PFSK-1 (cell line): ENCODE measurements at regions not wholly inside any gene's neighbourhood (a gene's known extent, or its start where the extent isn't known, plus 50 kb on each side); places are given as distances from the start of the nearest gene placed in this dataset.

ENCODE experiments used
- FOXP2 ChIP-seq: optimal IDR thresholded peaks from 2 replicates; pipeline ENCODE3; 2011; ENCODE audit warnings: borderline replicate concordance, control low read depth, inconsistent platforms; ENCODE audit not compliant: insufficient read depth; ENCODE audit errors: extremely low read length, extremely low read depth
- POLR2AphosphoS5 ChIP-seq: IDR thresholded peaks from 2 replicates; pipeline ENCODE4 v1.6.1; 2012; ENCODE audit warnings: low read depth, mild to moderate bottlenecking, control low read depth, low read length, moderate library complexity
- REST ChIP-seq, 2 experiments: IDR thresholded peaks; 2 replicates each; pipeline versions ENCODE4 v1.6.1 to v1.8.0; 2011 to 2012; ENCODE audit warnings: low read depth in 2 of 2, low read length in 2 of 2, control low read depth in 1 of 2, inconsistent platforms in 1 of 2, mild to moderate bottlenecking in 1 of 2, moderate library complexity in 1 of 2; ENCODE audit not compliant: insufficient read depth in 1 of 2
- SIN3A ChIP-seq: IDR thresholded peaks from 2 replicates; pipeline ENCODE4 v1.6.1; 2012; ENCODE audit warnings: mild to moderate bottlenecking, low read length, moderate library complexity, borderline replicate concordance; ENCODE audit not compliant: insufficient read depth
- TAF1 ChIP-seq: IDR thresholded peaks from 2 replicates; pipeline ENCODE4 v1.6.1; 2012; ENCODE audit warnings: low read length, control low read depth, borderline replicate concordance; ENCODE audit not compliant: insufficient read depth

DNA sequence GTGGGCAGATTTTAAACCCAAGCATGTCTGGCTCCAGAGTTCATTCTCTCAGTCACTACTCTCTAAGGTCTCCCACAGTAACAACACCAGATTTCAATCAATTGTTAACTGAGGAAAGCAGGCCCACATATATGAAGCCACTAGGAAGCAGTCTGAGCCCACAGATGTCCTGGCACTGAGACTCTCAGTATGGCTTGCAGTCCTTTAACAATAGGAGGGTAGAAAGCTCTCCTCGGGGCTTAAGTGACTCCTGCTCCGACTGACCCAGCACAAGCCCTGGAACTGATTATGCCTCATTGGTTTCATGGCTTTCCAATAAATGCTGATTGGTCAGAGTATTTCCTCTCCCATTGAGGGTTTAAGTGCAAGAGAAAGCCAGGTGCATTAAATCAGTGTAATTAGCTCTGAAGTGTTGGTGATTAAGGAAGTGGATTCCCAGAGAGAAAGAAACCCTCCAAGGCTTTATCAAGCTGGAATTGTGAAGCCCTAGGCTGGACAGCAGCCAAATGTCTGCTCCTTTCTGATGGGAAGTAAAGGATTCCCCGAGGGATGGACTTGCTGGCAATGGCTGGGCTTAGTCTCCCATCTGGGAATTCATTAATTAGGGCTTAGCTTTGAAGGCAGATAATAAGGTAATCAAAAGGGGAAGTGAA is 76.6 kb upstream of the PROKR2 start:
- TF ChIP-seq REST (IDR thresholded peaks at IDR 0.05; ENCODE audit: insufficient read depth in 1 of 2, low read depth in 2 of 2, low read length in 2 of 2) (peak in 1 of 2 experiments; percentile 79; a peak in 2 of 4 replicates), POLR2AphosphoS5 (no peak), TAF1 (no peak)

- TF ChIP-seq TAF1 (no peak), REST (IDR thresholded peaks at IDR 0.05; ENCODE audit: insufficient read depth in 1 of 2, low read depth in 2 of 2, low read length in 2 of 2) (no peak), SIN3A (no peak), FOXP2 (no peak), POLR2AphosphoS5 (no peak)
Measured at GRCh38 chr20:5390720-5391119, 74.0 kb upstream of the PROKR2 start.

- no peak for TF ChIP-seq POLR2AphosphoS5
- no peak for TF ChIP-seq TAF1
- TF ChIP-seq SIN3A, result no peak
- no peak for TF ChIP-seq REST (IDR thresholded peaks at IDR 0.05; ENCODE audit: insufficient read depth in 1 of 2, low read depth in 2 of 2, low read length in 2 of 2)
- no peak for TF ChIP-seq FOXP2
Measured at GRCh38 chr20:5377484-5377883, 60.7 kb upstream of the PROKR2 start.

DNA sequence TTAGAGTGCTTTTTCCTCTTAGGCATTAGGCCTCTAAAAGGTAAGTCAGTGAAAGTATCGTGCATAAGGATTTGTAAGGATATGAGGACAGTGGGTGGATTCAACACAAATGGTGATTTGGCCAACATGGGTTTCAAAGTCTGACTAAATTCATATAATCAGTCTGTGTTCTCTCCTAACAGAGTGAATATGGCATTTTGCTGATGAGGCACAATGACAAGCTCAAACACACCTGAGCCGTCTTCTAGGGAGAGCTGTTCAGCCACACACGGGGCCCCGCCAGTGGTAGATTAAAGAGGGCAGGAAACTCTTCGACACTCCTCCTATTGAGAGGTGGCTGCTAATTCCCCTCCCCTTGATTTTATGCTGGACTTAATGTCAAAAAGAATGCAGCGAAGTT is 59.5 kb upstream of the PROKR2 start:
- no peak for TF ChIP-seq TAF1
- TF ChIP-seq FOXP2, result no peak
- no peak for TF ChIP-seq POLR2AphosphoS5
- no peak for TF ChIP-seq REST (IDR thresholded peaks at IDR 0.05; ENCODE audit: insufficient read depth in 1 of 2, low read depth in 2 of 2, low read length in 2 of 2)
- TF ChIP-seq SIN3A, result no peak

DNA sequence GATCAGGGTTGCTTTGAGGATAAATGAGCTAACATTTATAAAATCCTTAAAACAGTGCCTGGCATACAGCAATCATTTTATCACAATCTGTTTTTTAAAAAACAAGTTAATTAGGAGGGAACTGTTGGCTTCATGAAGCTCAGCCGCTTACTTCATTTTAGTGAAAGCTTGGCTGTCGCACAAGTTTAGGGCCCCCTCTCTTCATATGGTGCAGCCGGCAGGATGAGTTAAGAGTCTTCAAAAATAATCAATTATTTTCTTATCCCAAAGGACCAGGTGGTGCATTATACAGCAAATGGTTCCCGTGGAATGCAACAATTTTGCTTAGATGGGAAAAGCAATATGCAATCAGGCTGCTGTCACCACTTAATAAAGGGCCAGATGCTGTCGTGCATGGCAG is 57.4 kb upstream of the PROKR2 start:
- TF ChIP-seq TAF1 (no peak), POLR2AphosphoS5 (no peak), FOXP2 (no peak), SIN3A (no peak), REST (IDR thresholded peaks at IDR 0.05; ENCODE audit: insufficient read depth in 1 of 2, low read depth in 2 of 2, low read length in 2 of 2) (no peak)
